Smooth muscle cell (in vitro differentiated cells): ENCODE measurements at regions not wholly inside any gene's neighbourhood (a gene's known extent, or its start where the extent isn't known, plus 50 kb on each side); places are given as distances from the start of the nearest gene placed in this dataset. TPM values are rescaled to one million over a fixed set of nuclear protein-coding genes. Genes with fewer than 3 reads are reported as not detected.

ENCODE experiments used
- DNase-seq: peaks from one replicate; lab custom pipeline; 2025; ENCODE audit not compliant: unreplicated experiment; lab: John Stamatoyannopoulos, UW
- H2AFZ ChIP-seq: fragments of 200-600 bp; sonication (generic); 2 replicates; pipeline ENCODE4 v1.6.0; 2016; ENCODE audit warnings: antibody characterized with exemption, low read depth, mild to moderate bottlenecking
- H3F3A ChIP-seq: fragments of 200-600 bp; sonication (generic); 2 replicates; pipeline ENCODE4 v1.6.0; 2017; ENCODE audit warnings: antibody characterized with exemption, low read depth
- H3K27ac ChIP-seq: fragments of 200-600 bp; sonication (generic); 2 replicates; pipeline ENCODE4 v1.5.1; 2016; ENCODE audit warnings: low read depth, mild to moderate bottlenecking
- H3K27me3 ChIP-seq: fragments of 200-600 bp; sonication (generic); 2 replicates; pipeline ENCODE4 v1.6.1; 2016; ENCODE audit warnings: low read depth, mild to moderate bottlenecking
- H3K36me3 ChIP-seq: fragments of 200-600 bp; sonication (generic); 2 replicates; pipeline ENCODE4 v1.5.1; 2016; ENCODE audit warnings: low read depth
- H3K4me1 ChIP-seq: fragments of 200-600 bp; sonication (generic); 2 replicates; pipeline ENCODE4 v1.5.1; 2016; ENCODE audit warnings: low read depth
- H3K4me2 ChIP-seq: fragments of 200-600 bp; sonication (generic); 2 replicates; pipeline ENCODE4 v1.6.0; 2016; ENCODE audit warnings: mild to moderate bottlenecking
- H3K4me3 ChIP-seq: fragments of 200-600 bp; sonication (generic); 2 replicates; pipeline ENCODE4 v1.5.1; 2016; ENCODE audit warnings: mild to moderate bottlenecking
- H3K79me2 ChIP-seq: fragments of 200-600 bp; sonication (generic); 2 replicates; pipeline ENCODE4 v1.6.0; 2016; ENCODE audit warnings: low read depth, mild to moderate bottlenecking
- H3K9ac ChIP-seq: fragments of 200-600 bp; sonication (generic); 2 replicates; pipeline ENCODE4 v1.6.0; 2016; ENCODE audit warnings: low read depth
- H3K9me3 ChIP-seq: fragments of 200-600 bp; sonication (generic); replicated peaks from 2 replicates; pipeline ENCODE4 v1.5.1; 2016; ENCODE audit warnings: low read depth
- H4K20me1 ChIP-seq: fragments of 200-600 bp; sonication (generic); 2 replicates; pipeline ENCODE4 v1.6.0; 2016; ENCODE audit warnings: low read depth
- CTCF ChIP-seq: fragments of 200-600 bp; sonication (generic); IDR thresholded peaks from 2 replicates; pipeline ENCODE4 v1.5.1; 2017; ENCODE audit warnings: borderline replicate concordance, mild to moderate bottlenecking, antibody characterized with exemption; ENCODE audit not compliant: insufficient read depth, poor library complexity, severe bottlenecking
- WGBS: methylation state at CpG from one replicate; pipeline ENCODE4 v1.1.7; 2016; ENCODE audit warnings: low lambda C conversion rate; 5-methylcytosine and 5-hydroxymethylcytosine counted together
- microRNA counts: library from miRNA; unstranded; fragments of <30 nt; microRNA quantifications from one replicate; lab custom pipeline; 2016
- microRNA-seq: library from miRNA; unstranded; fragments of <30 nt; microRNA quantifications from one replicate; pipeline ENCODE4, GENCODE V29; 2016; ENCODE audit warnings: borderline number of aligned reads
- small RNA-seq: library from RNA; depleted of rRNA; stranded (forward); fragments of <200 nt; gene quantifications from one replicate; pipeline ENCODE3, GENCODE V24; 2014

- H3K4me2 ChIP-seq, result no peak overlapping the region
- no peak overlapping the region for H3K9ac ChIP-seq
- H3K4me1 ChIP-seq, result no peaks in the 10 kb centered on the region
- no peak for TF ChIP-seq CTCF
- no peak overlapping the region for H2AFZ ChIP-seq
- no peaks in the 10 kb centered on the region for H3K9me3 ChIP-seq
- no peaks in the 10 kb centered on the region for H3K27me3 ChIP-seq
- H4K20me1 ChIP-seq, result no peaks in the 10 kb centered on the region
- no peak overlapping the region for H3K4me3 ChIP-seq
- 86% methylated on average over 7 of the region's 7 CpGs for WGBS
- no peaks in the 10 kb centered on the region for H3F3A ChIP-seq
- no peak overlapping the region for H3K27ac ChIP-seq
- H3K79me2 ChIP-seq, result no peaks in the 10 kb centered on the region
- no peaks in the 10 kb centered on the region for H3K36me3 ChIP-seq
- no peak for DNase-seq
These were observed 50.3 kb upstream of the ACO1 start for GRCh38 chr9:32334112-32334511.

MicroRNAs in the stretch of these regions (microRNA counts, 767-probe panel; counts per million panel counts)
- microRNA hsa-miR-873-5p (lab: Ali Mortazavi, UCI), result 183 counts per million
- microRNA hsa-miR-876-3p (lab: Ali Mortazavi, UCI), result 183 counts per million
- microRNA hsa-miR-876-5p (lab: Ali Mortazavi, UCI), result 183 counts per million

Small RNA genes lying in the stretch of these regions (microRNA-seq; reads per million reads assigned to microRNA genes)
- gene MIR873 (137 reads per million, percentile 61 among the genes with 10 or more reads in this experiment), gene MIR876 (78.9 reads per million, percentile 52 among the genes with 10 or more reads in this experiment)

Small RNA genes lying in the stretch of these regions (small RNA-seq; reads per million reads assigned to genes)
- gene MIR873 (84.0 reads per million, percentile 98 among the genes with 10 or more reads in this experiment), gene MIR876 (0.24 reads per million), gene RNA5SP281 (not detected)
